ENCODE measurements at regions not wholly inside any gene's neighbourhood (a gene's known extent, or its start where the extent isn't known, plus 50 kb on each side); places are given as distances from the start of the nearest gene placed in this dataset.

- Histone ChIP-seq H3K4me1 (peaks cover 0 to 5% (median 0%) of the 10 kb centered on the region in 3 donors), H3K27me3 (peaks cover 0 to 10% (median 0%) of the 10 kb centered on the region in 4 donors), H3K9me3 (no peaks in the 10 kb centered on the region), H3K4me3 (no peak overlapping the region), H3K27ac (no peak overlapping the region), H3K36me3 (no peaks in the 10 kb centered on the region)
- TF ChIP-seq, protein P1, sequence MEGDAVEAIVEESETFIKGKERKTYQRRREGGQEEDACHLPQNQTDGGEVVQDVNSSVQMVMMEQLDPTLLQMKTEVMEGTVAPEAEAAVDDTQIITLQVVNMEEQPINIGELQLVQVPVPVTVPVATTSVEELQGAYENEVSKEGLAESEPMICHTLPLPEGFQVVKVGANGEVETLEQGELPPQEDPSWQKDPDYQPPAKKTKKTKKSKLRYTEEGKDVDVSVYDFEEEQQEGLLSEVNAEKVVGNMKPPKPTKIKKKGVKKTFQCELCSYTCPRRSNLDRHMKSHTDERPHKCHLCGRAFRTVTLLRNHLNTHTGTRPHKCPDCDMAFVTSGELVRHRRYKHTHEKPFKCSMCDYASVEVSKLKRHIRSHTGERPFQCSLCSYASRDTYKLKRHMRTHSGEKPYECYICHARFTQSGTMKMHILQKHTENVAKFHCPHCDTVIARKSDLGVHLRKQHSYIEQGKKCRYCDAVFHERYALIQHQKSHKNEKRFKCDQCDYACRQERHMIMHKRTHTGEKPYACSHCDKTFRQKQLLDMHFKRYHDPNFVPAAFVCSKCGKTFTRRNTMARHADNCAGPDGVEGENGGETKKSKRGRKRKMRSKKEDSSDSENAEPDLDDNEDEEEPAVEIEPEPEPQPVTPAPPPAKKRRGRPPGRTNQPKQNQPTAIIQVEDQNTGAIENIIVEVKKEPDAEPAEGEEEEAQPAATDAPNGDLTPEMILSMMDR (IDR thresholded peaks at IDR 0.05), result no peak
- WGBS, 2 donors, result 60 to 82% methylated on average over 4 of the region's 4 CpGs
- DNase-seq (peak in 3 of 6 donors; percentile 26 to 40 (median 30)), FAIRE-seq (no peak), ATAC-seq (peak in 3 of 4 donors; percentile 57 to 67 (median 61))
- intact Hi-C loops (cut with DNase I), result no loop called here
These were observed 81.8 kb downstream of the MID1IP1 start for GRCh38 chrX:38882894-38883626.

GRCh38 chrX:38886112-38886511 lies 84.9 kb downstream of the MID1IP1 start:
- H3K4me3 ChIP-seq, result no peak overlapping the region
- TF ChIP-seq, protein P1 (IDR thresholded peaks at IDR 0.05), result no peak
- H3K36me3 ChIP-seq, result no peaks in the 10 kb centered on the region
- intact Hi-C loops (cut with DNase I), result no loop called here
- DNase-seq (no peak), FAIRE-seq (no peak), ATAC-seq (no peak)
- no peaks in the 10 kb centered on the region for H3K4me1 ChIP-seq
- no peak overlapping the region for H3K27ac ChIP-seq
- 96 to 97% methylated on average over 1 of the region's 1 CpG for WGBS, 2 donors
- no peaks in the 10 kb centered on the region for H3K9me3 ChIP-seq
- no peaks in the 10 kb centered on the region for H3K27me3 ChIP-seq

DNA sequence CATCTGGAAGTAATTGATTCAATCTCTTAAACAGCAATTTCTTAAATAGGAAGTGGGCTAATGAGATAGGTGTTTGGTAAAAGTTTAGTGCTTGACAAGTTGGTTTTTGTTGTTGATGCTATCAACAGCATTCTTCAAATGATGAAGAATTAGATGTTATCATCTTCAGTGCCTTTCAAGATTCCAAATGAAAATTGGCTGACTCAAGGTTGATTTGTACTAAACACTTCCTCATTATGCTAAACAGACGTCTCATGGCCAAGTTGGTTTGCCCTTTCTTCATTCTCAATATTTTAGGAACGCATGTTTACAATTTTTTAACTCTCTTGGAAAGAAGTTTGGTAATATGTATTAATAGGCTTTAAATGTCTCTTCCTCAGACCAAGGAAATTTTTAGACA lies 86.0 kb downstream of the MID1IP1 start:
- no peaks in the 10 kb centered on the region for H3K9me3 ChIP-seq
- no peak for ATAC-seq
- intact Hi-C loops (cut with DNase I), result no loop called here
- no peak for FAIRE-seq
- no peaks in the 10 kb centered on the region for H3K36me3 ChIP-seq
- DNase-seq, result no peak
- no peaks in the 10 kb centered on the region for H3K27me3 ChIP-seq
- H3K4me3 ChIP-seq, result no peak overlapping the region
- H3K4me1 ChIP-seq, result no peaks in the 10 kb centered on the region
- no peak overlapping the region for H3K27ac ChIP-seq
- TF ChIP-seq, protein P1 (IDR thresholded peaks at IDR 0.05), result no peak
- 74 to 94% methylated on average over 2 of the region's 2 CpGs for WGBS, 2 donors

GRCh38 chrX:38890326-38890725 lies 89.1 kb downstream of the MID1IP1 start:
- Histone ChIP-seq H3K27me3 (no peaks in the 10 kb centered on the region), H3K27ac (no peak overlapping the region), H3K4me3 (no peak overlapping the region), H3K9me3 (no peaks in the 10 kb centered on the region), H3K4me1 (no peaks in the 10 kb centered on the region), H3K36me3 (no peaks in the 10 kb centered on the region)
- 77 to 78% methylated on average over 1 of the region's 1 CpG for WGBS, 2 donors
- intact Hi-C loops (cut with DNase I), result no loop called here
- DNase-seq, result no peak
- TF ChIP-seq, protein P1 (IDR thresholded peaks at IDR 0.05), result no peak
- ATAC-seq, result no peak
- FAIRE-seq, result no peak

GRCh38 chrX:38890963-38891362 lies 89.7 kb downstream of the MID1IP1 start:
- H3K36me3 ChIP-seq, result no peaks in the 10 kb centered on the region
- no peak overlapping the region for H3K27ac ChIP-seq
- WGBS, 2 donors, result 59 to 61% methylated on average over 6 of the region's 6 CpGs
- FAIRE-seq (no peak), DNase-seq (no peak), ATAC-seq (no peak)
- TF ChIP-seq, protein P1 (IDR thresholded peaks at IDR 0.05), result no peak
- intact Hi-C loops (cut with DNase I), result no loop called here
- no peaks in the 10 kb centered on the region for H3K4me1 ChIP-seq
- H3K4me3 ChIP-seq, result no peak overlapping the region
- H3K9me3 ChIP-seq, result no peaks in the 10 kb centered on the region
- H3K27me3 ChIP-seq, result no peaks in the 10 kb centered on the region
